ENCODE measurements at regions not wholly inside any gene's neighbourhood (a gene's known extent, or its start where the extent isn't known, plus 50 kb on each side); places are given as distances from the start of the nearest gene placed in this dataset.
"Not testable (repeated sequence)": the region's sequence is repeated elsewhere in the genome, so short reads cannot be mapped to it uniquely, and the experiment has no call there.

GRCh38 chr12:112627851-112628250 lies 163.7 kb upstream of the RPH3A start:
- in situ Hi-C loops (cut with MboI; ENCODE audit: low pct_unique_long_range_greater_than_20kb, low sequenced_read_pairs, unreplicated experiment) = no loop called here
- TF ChIP-seq, protein P1, sequence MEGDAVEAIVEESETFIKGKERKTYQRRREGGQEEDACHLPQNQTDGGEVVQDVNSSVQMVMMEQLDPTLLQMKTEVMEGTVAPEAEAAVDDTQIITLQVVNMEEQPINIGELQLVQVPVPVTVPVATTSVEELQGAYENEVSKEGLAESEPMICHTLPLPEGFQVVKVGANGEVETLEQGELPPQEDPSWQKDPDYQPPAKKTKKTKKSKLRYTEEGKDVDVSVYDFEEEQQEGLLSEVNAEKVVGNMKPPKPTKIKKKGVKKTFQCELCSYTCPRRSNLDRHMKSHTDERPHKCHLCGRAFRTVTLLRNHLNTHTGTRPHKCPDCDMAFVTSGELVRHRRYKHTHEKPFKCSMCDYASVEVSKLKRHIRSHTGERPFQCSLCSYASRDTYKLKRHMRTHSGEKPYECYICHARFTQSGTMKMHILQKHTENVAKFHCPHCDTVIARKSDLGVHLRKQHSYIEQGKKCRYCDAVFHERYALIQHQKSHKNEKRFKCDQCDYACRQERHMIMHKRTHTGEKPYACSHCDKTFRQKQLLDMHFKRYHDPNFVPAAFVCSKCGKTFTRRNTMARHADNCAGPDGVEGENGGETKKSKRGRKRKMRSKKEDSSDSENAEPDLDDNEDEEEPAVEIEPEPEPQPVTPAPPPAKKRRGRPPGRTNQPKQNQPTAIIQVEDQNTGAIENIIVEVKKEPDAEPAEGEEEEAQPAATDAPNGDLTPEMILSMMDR (IDR thresholded peaks at IDR 0.05; ENCODE audit: extremely low read depth, insufficient read depth, missing control alignments) = no peak
- DNase-seq (ENCODE audit: low spot score) = no peak

DNA sequence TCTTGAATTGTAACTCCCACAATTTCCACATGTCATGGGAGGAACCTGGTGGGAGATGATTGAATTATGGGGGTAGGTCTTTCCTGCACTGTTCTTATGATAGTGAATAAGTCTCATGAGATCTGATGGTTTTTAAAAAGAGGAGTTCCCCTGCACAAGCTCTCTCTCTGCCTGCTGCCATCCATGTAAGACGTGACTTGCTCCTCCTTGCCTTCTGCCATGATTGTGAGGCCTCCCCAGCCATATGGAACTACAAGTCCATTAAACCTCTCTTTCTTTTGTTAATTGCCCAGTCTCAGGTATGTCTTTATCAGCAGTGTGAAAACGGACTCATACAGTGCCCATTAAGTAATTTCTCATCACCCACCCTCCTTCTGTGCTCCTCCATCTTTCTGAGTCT lies 159.6 kb upstream of the RPH3A start:
- DNase-seq (ENCODE audit: low spot score); in situ Hi-C loops (cut with MboI; ENCODE audit: low pct_unique_long_range_greater_than_20kb, low sequenced_read_pairs, unreplicated experiment): not testable (repeated sequence)

DNA sequence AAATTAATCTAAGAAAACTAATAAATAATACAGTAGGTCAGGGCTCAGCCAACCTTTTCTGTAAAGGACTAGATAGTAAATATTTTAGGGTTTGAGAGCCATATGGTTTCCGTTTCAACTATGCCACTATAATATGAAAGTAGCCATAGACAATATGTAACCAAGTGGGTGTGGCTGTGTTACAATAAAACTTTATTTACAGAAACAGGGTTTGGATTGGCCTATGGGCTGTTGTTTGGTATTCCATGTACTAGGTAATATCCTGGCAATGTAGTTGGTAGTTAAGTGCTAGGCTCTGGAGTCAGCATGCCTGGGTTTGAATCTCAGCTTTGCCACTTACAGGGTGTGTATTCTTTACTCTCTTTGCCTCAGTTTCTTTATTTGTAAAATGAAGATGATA lies 156.5 kb upstream of the RPH3A start:
- TF ChIP-seq, protein P1 (IDR thresholded peaks at IDR 0.05; ENCODE audit: extremely low read depth, insufficient read depth, missing control alignments) = no peak
- no peak for DNase-seq (ENCODE audit: low spot score)
- in situ Hi-C loops (cut with MboI; ENCODE audit: low pct_unique_long_range_greater_than_20kb, low sequenced_read_pairs, unreplicated experiment) = no loop called here

GRCh38 chr12:112638420-112638819 lies 153.1 kb upstream of the RPH3A start:
- TF ChIP-seq, protein P1 (IDR thresholded peaks at IDR 0.05; ENCODE audit: extremely low read depth, insufficient read depth, missing control alignments) = no peak
- DNase-seq (ENCODE audit: low spot score) = no peak
- in situ Hi-C loops (cut with MboI; ENCODE audit: low pct_unique_long_range_greater_than_20kb, low sequenced_read_pairs, unreplicated experiment) = no loop called here

DNA sequence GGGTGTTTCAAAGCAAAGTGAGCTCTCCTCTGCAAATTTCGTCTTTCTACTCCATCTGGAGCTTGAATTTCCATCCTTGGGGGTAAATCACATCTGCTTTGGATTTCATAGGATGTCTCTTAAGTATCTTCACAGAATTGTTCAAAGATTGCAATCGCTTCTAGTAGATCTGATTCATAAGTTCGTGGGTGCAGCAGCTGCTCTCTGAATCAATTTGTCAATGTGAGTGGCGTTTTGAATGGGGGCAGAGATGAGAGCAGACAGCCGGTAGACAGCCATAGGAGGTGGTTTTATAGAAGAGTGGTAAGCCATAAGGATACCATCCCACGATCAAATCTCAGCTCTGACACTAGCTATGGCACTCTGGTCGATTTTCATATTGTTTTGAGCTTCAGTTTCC lies 146.0 kb upstream of the RPH3A start:
- in situ Hi-C loops (cut with MboI; ENCODE audit: low pct_unique_long_range_greater_than_20kb, low sequenced_read_pairs, unreplicated experiment) = no loop called here
- TF ChIP-seq, protein P1 (IDR thresholded peaks at IDR 0.05; ENCODE audit: extremely low read depth, insufficient read depth, missing control alignments) = no peak
- no peak for DNase-seq (ENCODE audit: low spot score)

- DNase-seq (ENCODE audit: low spot score) = no peak
- in situ Hi-C loops (cut with MboI; ENCODE audit: low pct_unique_long_range_greater_than_20kb, low sequenced_read_pairs, unreplicated experiment) = no loop called here
- TF ChIP-seq, protein P1 (IDR thresholded peaks at IDR 0.05; ENCODE audit: extremely low read depth, insufficient read depth, missing control alignments) = no peak
Measured at GRCh38 chr12:112656141-112656540, 135.4 kb upstream of the RPH3A start.

DNA sequence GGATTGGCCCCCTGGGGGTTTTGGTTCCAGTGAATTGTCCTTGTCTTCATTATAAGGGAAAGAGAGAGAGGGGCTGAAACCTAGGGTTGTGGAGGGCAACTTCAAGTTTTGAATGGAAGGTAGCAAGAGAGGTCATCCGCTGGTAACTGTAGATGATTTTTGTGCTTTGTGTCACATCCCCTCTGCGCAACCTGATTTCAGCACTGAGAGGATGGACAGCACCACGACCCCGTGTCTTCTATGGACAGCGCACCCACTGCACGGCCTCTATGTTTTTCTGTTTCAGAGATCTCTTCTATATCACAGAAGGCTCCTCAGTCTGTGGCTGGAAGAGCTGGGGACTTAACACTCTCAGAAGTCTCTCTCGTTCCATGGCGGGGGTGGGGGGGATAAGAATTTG lies 127.0 kb upstream of the RPH3A start:
- TF ChIP-seq, protein P1 (IDR thresholded peaks at IDR 0.05; ENCODE audit: extremely low read depth, insufficient read depth, missing control alignments) = no peak
- DNase-seq (ENCODE audit: low spot score) = no peak
- in situ Hi-C loops (cut with MboI; ENCODE audit: low pct_unique_long_range_greater_than_20kb, low sequenced_read_pairs, unreplicated experiment) = no loop called here

Data from GM13977 (cell line).